Thyroid gland (tissue), 4 donors: ENCODE measurements at regions not wholly inside any gene's neighbourhood (a gene's known extent, or its start where the extent isn't known, plus 50 kb on each side); places are given as distances from the start of the nearest gene placed in this dataset.

Source experiments
- DNase-seq, 2 donors: peaks; one replicate each; pipeline ENCODE4 v3.0.0-alpha.2; 2019
- H3K27ac ChIP-seq, 3 donors: fragments of 200-600 bp; sonication (generic); 1 replicate in 2 of 3; 2 replicates in 1 of 3; pipeline ENCODE4 v1.5.1; 2016 to 2019; ENCODE audit warnings: mild to moderate bottlenecking in 1 of 3, moderate library complexity in 1 of 3
- H3K27me3 ChIP-seq: fragments of 200-600 bp; sonication (generic); one replicate; pipeline ENCODE4 v1.5.1; 2019
- H3K36me3 ChIP-seq, 2 donors: fragments of 200-600 bp; sonication (generic); one replicate each; pipeline ENCODE4 v1.5.1; 2016 to 2019
- H3K4me1 ChIP-seq, 2 donors: fragments of 200-600 bp; sonication (generic); one replicate each; pipeline ENCODE4 v1.5.1; 2017 to 2019
- H3K4me3 ChIP-seq, 3 donors: fragments of 200-600 bp; sonication (generic); replicated peaks in 1 of 3; 1 replicate in 2 of 3; 2 replicates in 1 of 3; pipeline ENCODE4 v1.5.1; 2016; ENCODE audit warnings: mild to moderate bottlenecking in 1 of 3
- H3K9me3 ChIP-seq: fragments of 200-600 bp; sonication (generic); one replicate; pipeline ENCODE4 v1.5.1; 2017
- CTCF ChIP-seq, 6 experiments: fragments of 200-600 bp in 3 of 6; fragments of 450-650 bp in 3 of 6; sonication (generic) in 3 of 6; IDR thresholded peaks; one replicate each; pipeline ENCODE4 v1.5.1; 2016 to 2019; ENCODE audit warnings: antibody characterized with exemption in 6 of 6, mild to moderate bottlenecking in 2 of 6, inconsistent platforms in 1 of 6, moderate library complexity in 1 of 6
- POLR2A ChIP-seq, 2 donors: fragments of 450-650 bp; IDR thresholded peaks; one replicate each; pipeline ENCODE4 v1.6.1; 2017; ENCODE audit warnings: antibody characterized with exemption in 2 of 2, mild to moderate bottlenecking in 2 of 2, moderate library complexity in 1 of 2
- WGBS, 2 donors: methylation state at CpG; one replicate each; pipeline ENCODE4 v1.1.5; 2017; 5-methylcytosine and 5-hydroxymethylcytosine counted together
- intact Hi-C: fragments of 100-400 bp; cut with DNase I; formaldehyde crosslinking; loops from one replicate; pipeline ENCODE4 v1.15.1; 2023

- Histone ChIP-seq H3K27ac (no peak overlapping the region), H3K36me3 (no peaks in the 10 kb centered on the region), H3K4me1 (no peaks in the 10 kb centered on the region), H3K4me3 (no peak overlapping the region), H3K27me3 (no peaks in the 10 kb centered on the region), H3K9me3 (no peaks in the 10 kb centered on the region)
- DNase-seq: no peak
- 87 to 94% methylated on average over 2 of the region's 2 CpGs for WGBS, 2 donors
- intact Hi-C loops: no loop called here
- TF ChIP-seq CTCF (IDR thresholded peaks at IDR 0.05): no peak
- no peak for TF ChIP-seq POLR2A (IDR thresholded peaks at IDR 0.05)
These were observed 275.5 kb upstream of the SOX9 start for GRCh38 chr17:71845337-71845736.

- DNase-seq: no peak
- 90 to 92% methylated on average over 8 of the region's 8 CpGs for WGBS, 2 donors
- H3K4me1 ChIP-seq: no peaks in the 10 kb centered on the region
- intact Hi-C loops: no loop called here
- H3K27ac ChIP-seq: no peak overlapping the region
- no peaks in the 10 kb centered on the region for H3K27me3 ChIP-seq
- no peak for TF ChIP-seq POLR2A (IDR thresholded peaks at IDR 0.05)
- TF ChIP-seq CTCF (IDR thresholded peaks at IDR 0.05): no peak
- no peaks in the 10 kb centered on the region for H3K9me3 ChIP-seq
- H3K36me3 ChIP-seq: no peaks in the 10 kb centered on the region
- H3K4me3 ChIP-seq: no peak overlapping the region
These were observed 274.2 kb upstream of the SOX9 start for GRCh38 chr17:71846561-71847110.

- TF ChIP-seq CTCF (IDR thresholded peaks at IDR 0.05): no peak
- TF ChIP-seq POLR2A (IDR thresholded peaks at IDR 0.05): no peak
- DNase-seq: no peak
- no peak overlapping the region for H3K4me3 ChIP-seq
- no peak overlapping the region for H3K27ac ChIP-seq
- no peaks in the 10 kb centered on the region for H3K27me3 ChIP-seq
- WGBS, 2 donors: 44 to 91% methylated on average over 1 of the region's 1 CpG
- intact Hi-C loops: no loop called here
- no peaks in the 10 kb centered on the region for H3K36me3 ChIP-seq
- H3K4me1 ChIP-seq: no peaks in the 10 kb centered on the region
- no peaks in the 10 kb centered on the region for H3K9me3 ChIP-seq
These were observed 270.7 kb upstream of the SOX9 start for GRCh38 chr17:71849783-71850768.

GRCh38 chr17:71850812-71851211 lies 270.0 kb upstream of the SOX9 start:
- no peaks in the 10 kb centered on the region for H3K27me3 ChIP-seq
- intact Hi-C loops: no loop called here
- 68 to 93% methylated on average over 2 of the region's 2 CpGs for WGBS, 2 donors
- no peak for TF ChIP-seq POLR2A (IDR thresholded peaks at IDR 0.05)
- no peak for TF ChIP-seq CTCF (IDR thresholded peaks at IDR 0.05)
- DNase-seq: no peak
- H3K27ac ChIP-seq: no peak overlapping the region
- no peak overlapping the region for H3K4me3 ChIP-seq
- no peaks in the 10 kb centered on the region for H3K9me3 ChIP-seq
- no peaks in the 10 kb centered on the region for H3K4me1 ChIP-seq
- H3K36me3 ChIP-seq: no peaks in the 10 kb centered on the region

- Histone ChIP-seq H3K27ac (no peak overlapping the region), H3K4me3 (no peak overlapping the region), H3K4me1 (no peaks in the 10 kb centered on the region), H3K9me3 (no peaks in the 10 kb centered on the region), H3K27me3 (no peaks in the 10 kb centered on the region), H3K36me3 (no peaks in the 10 kb centered on the region)
- intact Hi-C loops: no loop called here
- TF ChIP-seq CTCF (IDR thresholded peaks at IDR 0.05): no peak
- TF ChIP-seq POLR2A (IDR thresholded peaks at IDR 0.05): no peak
- WGBS, 2 donors: 75 to 84% methylated on average over 4 of the region's 4 CpGs
- no peak for DNase-seq
These were observed 265.8 kb upstream of the SOX9 start for GRCh38 chr17:71855010-71855409.
